NT2/D1 (cell line): ENCODE measurements at regions not wholly inside any gene's neighbourhood (a gene's known extent, or its start where the extent isn't known, plus 50 kb on each side); places are given as distances from the start of the nearest gene placed in this dataset.

Experiments
- SUZ12 ChIP-seq: IDR thresholded peaks from 2 replicates; pipeline ENCODE4 v1.6.1; 2011; ENCODE audit not compliant: insufficient read length, insufficient read depth; ENCODE audit errors: extremely low read depth
- ZNF274 ChIP-seq: IDR thresholded peaks from 2 replicates; pipeline ENCODE4 v1.6.1; 2011; ENCODE audit warnings: mild to moderate bottlenecking, low read depth, low read length

DNA sequence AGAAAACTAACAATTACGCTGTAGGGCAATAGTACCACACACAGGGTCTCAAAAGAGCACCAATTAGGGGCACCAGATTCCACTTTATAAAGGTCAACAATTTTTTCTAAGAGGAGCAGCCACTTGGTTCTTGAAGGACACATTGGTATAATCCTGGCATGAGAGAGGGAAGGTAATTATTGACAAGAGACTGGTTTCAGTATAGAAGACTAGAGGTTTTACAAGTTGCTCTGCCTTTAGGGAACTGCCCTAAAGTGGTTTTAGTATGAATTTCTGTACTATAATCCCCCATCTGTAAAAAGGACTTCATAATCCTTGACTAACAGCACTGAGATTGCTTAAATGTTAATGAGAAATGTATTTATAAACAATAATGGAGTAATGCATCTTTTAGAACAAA lies 648.5 kb upstream of the PTBP2 start:
- TF ChIP-seq SUZ12 = no peak
- TF ChIP-seq ZNF274 = no peak
